ENCODE measurements at regions not wholly inside any gene's neighbourhood (a gene's known extent, or its start where the extent isn't known, plus 50 kb on each side); places are given as distances from the start of the nearest gene placed in this dataset.

DNA sequence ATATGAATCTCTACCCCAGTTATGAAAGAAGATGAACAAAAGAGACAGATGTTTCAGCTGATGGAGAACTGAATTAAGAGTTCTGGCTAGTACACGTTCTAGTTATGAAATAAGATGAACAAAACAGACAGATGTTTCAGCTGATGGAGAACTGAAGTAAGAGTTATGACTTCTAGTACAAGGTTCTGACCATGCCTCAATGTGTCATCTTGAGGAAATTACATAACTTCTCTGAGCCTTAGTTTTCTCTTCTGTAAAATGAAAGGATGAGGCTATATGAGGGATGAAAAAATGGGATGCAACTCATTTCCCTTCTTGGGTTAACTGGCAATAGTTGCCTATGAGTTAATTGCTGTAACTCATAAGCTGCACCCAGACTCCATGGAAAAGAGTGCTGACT, 92.9 kb upstream of the WDR75 start:
- DNase-seq (no peak), ATAC-seq (ENCODE audit: low read depth) (no peak)
- Histone ChIP-seq H3K79me1 (ENCODE audit: low read depth in 1 of 2, low read length in 2 of 2) (no peaks in the 10 kb centered on the region), H3K23ac (ENCODE audit: low read depth, low read length) (peak overlapping the region; percentile 12; the same call in 1 of the 2 replicates), H4K20me1 (ENCODE audit: insufficient read depth, low read length) (no peaks in the 10 kb centered on the region), H4K5ac (ENCODE audit: low read depth, low read length) (peak overlapping the region; percentile 3; the same call in 1 of the 2 replicates), H4K8ac (ENCODE audit: low read depth in 2 of 2, low read length in 2 of 2) (peak overlapping the region; percentile 13 to 16; a peak in 1 of 4 replicates), H2BK120ac (ENCODE audit: low read depth, low read length) (peak overlapping the region; percentile 83), H3K18ac (ENCODE audit: low read depth, low read length) (peak overlapping the region; percentile 60), H3K36me3 (ENCODE audit: control insufficient read depth, insufficient read depth, low read length) (no peaks in the 10 kb centered on the region), H3K9me1 (ENCODE audit: insufficient read depth, low read length) (no peaks in the 10 kb centered on the region), H3K27ac (ENCODE audit: insufficient read depth, low read length) (peak overlapping the region; percentile 73; the same call in 1 of the 2 replicates), H2BK5ac (ENCODE audit: low read depth, low read length, poor library complexity, severe bottlenecking) (peak overlapping the region; percentile 29), H3K27me3 (ENCODE audit: control insufficient read depth, insufficient read depth, low read length) (no peaks in the 10 kb centered on the region), H3K4ac (ENCODE audit: low read depth, low read length) (peak overlapping the region; percentile 71; the same call in 1 of the 2 replicates), H3K4me2 (ENCODE audit: low read depth, low read length) (no peak overlapping the region), H3K4me3 (ENCODE audit: insufficient read depth, low read depth, low read length) (no peak overlapping the region), H2AFZ (replicated peaks; ENCODE audit: low read length, poor library complexity) (no peak overlapping the region), H3K56ac (ENCODE audit: extremely low read depth, insufficient read depth, low read length) (no peak overlapping the region), H2BK15ac (ENCODE audit: low read depth, low read length) (peak overlapping the region; percentile 80; the same call in 2 of the 3 replicates), H3K9me3 (ENCODE audit: control insufficient read depth, insufficient read depth, low read length) (peaks cover 2% of the 10 kb centered on the region; the same call in 1 of the 2 replicates), H3K4me1 (ENCODE audit: control insufficient read depth, insufficient read depth, low read length) (peaks cover 8% of the 10 kb centered on the region), H3K9ac (ENCODE audit: low read depth, low read length) (no peak overlapping the region), H2AK5ac (ENCODE audit: low read depth, low read length) (peak overlapping the region; percentile 92), H3K14ac (replicated peaks; ENCODE audit: low read depth, low read length) (no peak overlapping the region; the same call in 1 of the 2 replicates), H2AK9ac (replicated peaks; ENCODE audit: low read depth, low read length, poor library complexity) (no peak overlapping the region), H4K91ac (ENCODE audit: insufficient read depth, low read depth, low read length) (peak overlapping the region; percentile 66; the same call in 1 of the 2 replicates), H2BK20ac (ENCODE audit: low read depth, low read length) (peak overlapping the region; percentile 83; the same call in 1 of the 2 replicates)
- dilution Hi-C loops (cut with HindIII; ENCODE audit: low sequenced_read_pairs, unreplicated experiment): no loop called here
- in situ Hi-C loops (cut with MboI; ENCODE audit: low sequenced_read_pairs): no loop called here
- TF ChIP-seq, protein P1, sequence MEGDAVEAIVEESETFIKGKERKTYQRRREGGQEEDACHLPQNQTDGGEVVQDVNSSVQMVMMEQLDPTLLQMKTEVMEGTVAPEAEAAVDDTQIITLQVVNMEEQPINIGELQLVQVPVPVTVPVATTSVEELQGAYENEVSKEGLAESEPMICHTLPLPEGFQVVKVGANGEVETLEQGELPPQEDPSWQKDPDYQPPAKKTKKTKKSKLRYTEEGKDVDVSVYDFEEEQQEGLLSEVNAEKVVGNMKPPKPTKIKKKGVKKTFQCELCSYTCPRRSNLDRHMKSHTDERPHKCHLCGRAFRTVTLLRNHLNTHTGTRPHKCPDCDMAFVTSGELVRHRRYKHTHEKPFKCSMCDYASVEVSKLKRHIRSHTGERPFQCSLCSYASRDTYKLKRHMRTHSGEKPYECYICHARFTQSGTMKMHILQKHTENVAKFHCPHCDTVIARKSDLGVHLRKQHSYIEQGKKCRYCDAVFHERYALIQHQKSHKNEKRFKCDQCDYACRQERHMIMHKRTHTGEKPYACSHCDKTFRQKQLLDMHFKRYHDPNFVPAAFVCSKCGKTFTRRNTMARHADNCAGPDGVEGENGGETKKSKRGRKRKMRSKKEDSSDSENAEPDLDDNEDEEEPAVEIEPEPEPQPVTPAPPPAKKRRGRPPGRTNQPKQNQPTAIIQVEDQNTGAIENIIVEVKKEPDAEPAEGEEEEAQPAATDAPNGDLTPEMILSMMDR (conservative IDR thresholded peaks at IDR 0.05; ENCODE audit: low read depth, low read length): no peak
- TF ChIP-seq NFE2L2 (IDR thresholded peaks at IDR 0.05; ENCODE audit: low read depth, low read length) (no peak), CHD1 (IDR thresholded peaks at IDR 0.05; ENCODE audit: low read depth, low read length) (no peak), MAFK (IDR thresholded peaks at IDR 0.05; ENCODE audit: low read depth, low read length) (no peak)
- WGBS, 2 experiments (ENCODE audit: extremely low coverage in 2 of 2, insufficient read length in 1 of 2): no CpG with 5 or more reads among the region's 1 CpG
- ChIA-PET CTCF (interaction anchor here (1.5 to 1.9 kb wide), 2 partner anchors 61 to 64 kb away, joined by 4 to 6 read pairs; no protein-coding TSS in a partner anchor), POLR2A (ENCODE audit: unreplicated experiment) (interaction anchor here (0.6 kb wide), 1 partner anchor 816 kb away, joined by 3 read pairs; no protein-coding TSS in a partner anchor)
- BruUV-seq (replicated peaks): no TSS peak
- intact Hi-C loops (cut with micrococcal nuclease): loop anchor here (5.0 kb wide), 1 partner anchor 331 kb away; no protein-coding TSS in a partner anchor

All from IMR-90 (cell line).